HepG2 (cell line): ENCODE measurements at regions not wholly inside any gene's neighbourhood (a gene's known extent, or its start where the extent isn't known, plus 50 kb on each side); places are given as distances from the start of the nearest gene placed in this dataset.

ENCODE experiments used
- FOSL2 ChIP-seq: sonication (generic); formaldehyde crosslinking; IDR thresholded peaks from 2 replicates; pipeline ENCODE4 v1.4.0; 2020; ENCODE audit warnings: missing genetic modification reagents
- POLR2A ChIP-seq, 2 experiments: IDR thresholded peaks; 2 replicates each; pipeline ENCODE4 v1.6.1; 2011; ENCODE audit warnings: low read depth in 2 of 2, low read length in 2 of 2, mild to moderate bottlenecking in 1 of 2, moderate library complexity in 1 of 2; ENCODE audit not compliant: insufficient read depth in 1 of 2
- TGIF2 ChIP-seq: IDR thresholded peaks from 2 replicates; pipeline ENCODE4 v1.6.1; 2016; ENCODE audit warnings: control low read depth, missing compliant biosample characterization
- ZBTB1 ChIP-seq: sonication (generic); formaldehyde crosslinking; IDR thresholded peaks from 2 replicates; pipeline ENCODE4 v1.4.0; 2020; ENCODE audit warnings: missing genetic modification reagents, borderline replicate concordance
- ZNF629 ChIP-seq: sonication (generic); formaldehyde crosslinking; conservative IDR thresholded peaks from 2 replicates; pipeline ENCODE4 v1.5.0; 2020; ENCODE audit warnings: missing genetic modification reagents
- TF ChIP-seq, protein P1 (sequence below): sonication (generic); formaldehyde crosslinking; conservative IDR thresholded peaks from 2 replicates; pipeline ENCODE4 v1.5.0; 2020; ENCODE audit warnings: missing genetic modification reagents

DNA sequence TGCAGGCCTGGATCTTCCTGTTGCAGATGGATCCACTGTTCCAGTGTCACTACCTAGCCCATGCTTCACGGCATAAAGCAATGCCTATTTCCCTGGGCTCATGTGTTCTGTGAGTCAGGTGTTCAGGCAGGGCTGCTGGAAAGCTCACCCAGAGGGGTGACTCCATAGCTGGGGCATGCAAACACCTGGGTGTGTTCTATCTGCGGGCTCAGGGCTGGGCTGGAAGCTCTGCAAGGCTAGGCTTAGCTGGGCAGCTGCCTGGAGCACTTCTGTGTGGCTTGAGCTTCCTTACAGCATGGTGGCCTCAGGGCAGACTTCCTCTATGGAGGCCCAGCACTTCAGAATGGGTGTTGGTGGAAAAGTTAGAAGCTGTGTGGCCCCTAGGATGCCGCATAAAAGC is 139.9 kb downstream of the GADD45G start:
- TF ChIP-seq, protein P1, sequence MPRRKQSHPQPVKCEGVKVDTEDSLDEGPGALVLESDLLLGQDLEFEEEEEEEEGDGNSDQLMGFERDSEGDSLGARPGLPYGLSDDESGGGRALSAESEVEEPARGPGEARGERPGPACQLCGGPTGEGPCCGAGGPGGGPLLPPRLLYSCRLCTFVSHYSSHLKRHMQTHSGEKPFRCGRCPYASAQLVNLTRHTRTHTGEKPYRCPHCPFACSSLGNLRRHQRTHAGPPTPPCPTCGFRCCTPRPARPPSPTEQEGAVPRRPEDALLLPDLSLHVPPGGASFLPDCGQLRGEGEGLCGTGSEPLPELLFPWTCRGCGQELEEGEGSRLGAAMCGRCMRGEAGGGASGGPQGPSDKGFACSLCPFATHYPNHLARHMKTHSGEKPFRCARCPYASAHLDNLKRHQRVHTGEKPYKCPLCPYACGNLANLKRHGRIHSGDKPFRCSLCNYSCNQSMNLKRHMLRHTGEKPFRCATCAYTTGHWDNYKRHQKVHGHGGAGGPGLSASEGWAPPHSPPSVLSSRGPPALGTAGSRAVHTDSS (CRISPR knock-in tag): no peak
- TF ChIP-seq TGIF2 (no peak), POLR2A (IDR thresholded peaks at IDR 0.05; ENCODE audit: insufficient read depth in 1 of 2, low read depth in 2 of 2, low read length in 2 of 2) (no peak), ZNF629 (CRISPR knock-in tag) (no peak), FOSL2 (CRISPR knock-in tag) (no peak), ZBTB1 (CRISPR knock-in tag) (no peak)
